ENCODE measurements at regions not wholly inside any gene's neighbourhood (a gene's known extent, or its start where the extent isn't known, plus 50 kb on each side); places are given as distances from the start of the nearest gene placed in this dataset.

- TF ChIP-seq NR2F2 (IDR thresholded peaks at IDR 0.05) (peak; percentile 43), REST (IDR thresholded peaks at IDR 0.05) (no peak)
- DNase-seq (ENCODE audit: low spot score), result no peak
- no peak overlapping the region for H3K27ac ChIP-seq (ENCODE audit: low read depth in 1 of 2, low read length in 2 of 2)
- no peaks in the 10 kb centered on the region for H3K9me3 ChIP-seq (ENCODE audit: control insufficient read depth in 4 of 4, low read length in 3 of 4)
- no peak overlapping the region for H3K9ac ChIP-seq (ENCODE audit: low read depth in 1 of 2, low read length in 2 of 2)
- no peak overlapping the region for H3K4me3 ChIP-seq (ENCODE audit: low read depth in 1 of 3, low read length in 3 of 3)
- H3K36me3 ChIP-seq (ENCODE audit: control insufficient read depth in 4 of 4, insufficient read depth in 3 of 4, low read depth in 1 of 4, low read length in 3 of 4), result no peaks in the 10 kb centered on the region
- no peaks in the 10 kb centered on the region for H3K4me1 ChIP-seq (ENCODE audit: control insufficient read depth in 4 of 4, insufficient read depth in 4 of 4, low read length in 3 of 4)
- no peaks in the 10 kb centered on the region for H3K27me3 ChIP-seq (ENCODE audit: control insufficient read depth in 4 of 4, insufficient read depth in 4 of 4, low read length in 3 of 4)
- WGBS, result 88% methylated on average over 6 of the region's 6 CpGs
Measured at GRCh38 chr4:13174001-13174400, 310.1 kb downstream of the RAB28 start.

- Histone ChIP-seq H3K9me3 (ENCODE audit: control insufficient read depth in 4 of 4, low read length in 3 of 4) (no peaks in the 10 kb centered on the region), H3K27me3 (ENCODE audit: control insufficient read depth in 4 of 4, insufficient read depth in 4 of 4, low read length in 3 of 4) (no peaks in the 10 kb centered on the region), H3K4me1 (ENCODE audit: control insufficient read depth in 4 of 4, insufficient read depth in 4 of 4, low read length in 3 of 4) (no peaks in the 10 kb centered on the region), H3K27ac (ENCODE audit: low read depth in 1 of 2, low read length in 2 of 2) (no peak overlapping the region), H3K36me3 (ENCODE audit: control insufficient read depth in 4 of 4, insufficient read depth in 3 of 4, low read depth in 1 of 4, low read length in 3 of 4) (no peaks in the 10 kb centered on the region), H3K4me3 (ENCODE audit: low read depth in 1 of 3, low read length in 3 of 3) (no peak overlapping the region), H3K9ac (ENCODE audit: low read depth in 1 of 2, low read length in 2 of 2) (no peak overlapping the region)
- no peak for TF ChIP-seq FOXA1 (IDR thresholded peaks at IDR 0.05)
- WGBS, result 94% methylated on average over 5 of the region's 5 CpGs
- DNase-seq (ENCODE audit: low spot score), result no peak
Measured at GRCh38 chr4:13171292-13172057, 312.7 kb downstream of the RAB28 start.

- Histone ChIP-seq H3K36me3 (ENCODE audit: control insufficient read depth in 4 of 4, insufficient read depth in 3 of 4, low read depth in 1 of 4, low read length in 3 of 4) (no peaks in the 10 kb centered on the region), H3K27me3 (ENCODE audit: control insufficient read depth in 4 of 4, insufficient read depth in 4 of 4, low read length in 3 of 4) (no peaks in the 10 kb centered on the region), H3K4me1 (ENCODE audit: control insufficient read depth in 4 of 4, insufficient read depth in 4 of 4, low read length in 3 of 4) (peaks cover 0 to 4% (median 1%) of the 10 kb centered on the region in 4 donors), H3K4me3 (ENCODE audit: low read depth in 1 of 3, low read length in 3 of 3) (no peak overlapping the region), H3K9me3 (ENCODE audit: control insufficient read depth in 4 of 4, low read length in 3 of 4) (no peaks in the 10 kb centered on the region), H3K27ac (ENCODE audit: low read depth in 1 of 2, low read length in 2 of 2) (no peak overlapping the region), H3K9ac (ENCODE audit: low read depth in 1 of 2, low read length in 2 of 2) (no peak overlapping the region)
- DNase-seq (ENCODE audit: low spot score), result no peak
- TF ChIP-seq YY1 (IDR thresholded peaks at IDR 0.05), result no peak
- TF ChIP-seq RXRA (IDR thresholded peaks at IDR 0.05), result no peak
- WGBS, result 93% methylated on average over 3 of the region's 3 CpGs
Measured at GRCh38 chr4:13169731-13170525, 314.2 kb downstream of the RAB28 start.

GRCh38 chr4:13168326-13168725, 315.8 kb downstream of the RAB28 start:
- DNase-seq (ENCODE audit: low spot score), result no peak
- Histone ChIP-seq H3K36me3 (ENCODE audit: control insufficient read depth in 4 of 4, insufficient read depth in 3 of 4, low read depth in 1 of 4, low read length in 3 of 4) (no peaks in the 10 kb centered on the region), H3K9ac (ENCODE audit: low read depth in 1 of 2, low read length in 2 of 2) (no peak overlapping the region), H3K9me3 (ENCODE audit: control insufficient read depth in 4 of 4, low read length in 3 of 4) (no peaks in the 10 kb centered on the region), H3K27ac (ENCODE audit: low read depth in 1 of 2, low read length in 2 of 2) (no peak overlapping the region), H3K27me3 (ENCODE audit: control insufficient read depth in 4 of 4, insufficient read depth in 4 of 4, low read length in 3 of 4) (no peaks in the 10 kb centered on the region), H3K4me3 (ENCODE audit: low read depth in 1 of 3, low read length in 3 of 3) (no peak overlapping the region), H3K4me1 (ENCODE audit: control insufficient read depth in 4 of 4, insufficient read depth in 4 of 4, low read length in 3 of 4) (peaks cover 0 to 11% (median 2%) of the 10 kb centered on the region in 4 donors)
- TF ChIP-seq ZBTB33 (IDR thresholded peaks at IDR 0.05) (no peak), HNF4A (conservative IDR thresholded peaks at IDR 0.05) (no peak), JUND (IDR thresholded peaks at IDR 0.05) (no peak), CTCF (IDR thresholded peaks at IDR 0.05; ENCODE audit: low read depth, low read length, missing input control) (no peak), FOXA2 (IDR thresholded peaks at IDR 0.05) (no peak), NR2F2 (IDR thresholded peaks at IDR 0.05) (no peak), FOXA1 (IDR thresholded peaks at IDR 0.05) (no peak), MAX (IDR thresholded peaks at IDR 0.05) (no peak)
- WGBS, result 88% methylated on average over 2 of the region's 2 CpGs
